Keratinocyte (primary cell): ENCODE measurements at regions not wholly inside any gene's neighbourhood (a gene's known extent, or its start where the extent isn't known, plus 50 kb on each side); places are given as distances from the start of the nearest gene placed in this dataset.

ENCODE experiments used
- DNase-seq: peaks from one replicate; pipeline ENCODE4 v3.0.0-alpha.2; 2011; ENCODE audit warnings: low read depth, missing footprints, low spot score
- FAIRE-seq: peaks from 2 replicates; lab custom pipeline; 2011; peaks lifted over from hg19 to GRCh38; lab: Jason Lieb, UNC
- H2AFZ ChIP-seq: 2 replicates; pipeline ENCODE4 v1.6.0; 2012; ENCODE audit warnings: low read length, control low read depth, inconsistent platforms; ENCODE audit not compliant: control insufficient read depth
- H3K27ac ChIP-seq: 2 replicates; pipeline ENCODE4 v1.5.1; 2011; ENCODE audit warnings: low read length; ENCODE audit not compliant: control insufficient read depth, insufficient read depth
- H3K27me3 ChIP-seq: 3 replicates; pipeline ENCODE4 v1.6.0; 2011; ENCODE audit warnings: low read length; ENCODE audit not compliant: control insufficient read depth, insufficient read depth; ENCODE audit errors: extremely low read depth
- H3K36me3 ChIP-seq, 2 experiments: 2 replicates in 1 of 2; 3 replicates in 1 of 2; pipeline ENCODE4 v1.5.1; 2011; ENCODE audit warnings: low read length in 2 of 2, mild to moderate bottlenecking in 1 of 2; ENCODE audit not compliant: control insufficient read depth in 2 of 2, insufficient read depth in 2 of 2; ENCODE audit errors: extremely low read depth in 1 of 2
- H3K4me1 ChIP-seq: 3 replicates; pipeline ENCODE4 v1.5.1; 2011; ENCODE audit warnings: low read length; ENCODE audit not compliant: control insufficient read depth, insufficient read depth; ENCODE audit errors: extremely low read depth
- H3K4me2 ChIP-seq: 3 replicates; pipeline ENCODE4 v1.6.0; 2011; ENCODE audit warnings: low read depth, low read length; ENCODE audit not compliant: control insufficient read depth, insufficient read depth; ENCODE audit errors: extremely low read depth
- H3K4me3 ChIP-seq, 3 experiments: fragments of 200-600 bp in 1 of 3; sonication (generic) in 1 of 3; 2 replicates in 2 of 3; 3 replicates in 1 of 3; pipeline ENCODE4 v1.5.1; 2011 to 2016; ENCODE audit warnings: low read length in 3 of 3, mild to moderate bottlenecking in 3 of 3, control low read depth in 2 of 3, inconsistent platforms in 1 of 3, low read depth in 1 of 3, mixed read lengths in 1 of 3, mixed run types in 1 of 3, moderate library complexity in 1 of 3; ENCODE audit not compliant: control insufficient read depth in 2 of 3, insufficient read depth in 2 of 3; ENCODE audit errors: extremely low read depth in 1 of 3
- H3K79me2 ChIP-seq: 2 replicates; pipeline ENCODE4 v1.6.0; 2012; ENCODE audit warnings: low read length; ENCODE audit not compliant: control insufficient read depth, insufficient read depth
- H3K9ac ChIP-seq: 3 replicates; pipeline ENCODE4 v1.6.0; 2011; ENCODE audit warnings: low read length; ENCODE audit not compliant: control insufficient read depth, insufficient read depth; ENCODE audit errors: extremely low read depth
- H3K9me1 ChIP-seq: 3 replicates; pipeline ENCODE4 v1.6.0; 2011; ENCODE audit warnings: low read length; ENCODE audit not compliant: control insufficient read depth, insufficient read depth; ENCODE audit errors: extremely low read depth
- H3K9me3 ChIP-seq: 2 replicates; pipeline ENCODE4 v1.5.1; 2012; ENCODE audit warnings: low read depth, low read length; ENCODE audit not compliant: control insufficient read depth
- H4K20me1 ChIP-seq: 3 replicates; pipeline ENCODE4 v1.6.0; 2011; ENCODE audit warnings: low read length; ENCODE audit not compliant: control insufficient read depth, insufficient read depth; ENCODE audit errors: extremely low read depth
- EZH2 ChIP-seq: IDR thresholded peaks from one replicate; pipeline ENCODE4 v1.6.1; 2012; ENCODE audit warnings: inconsistent platforms, mild to moderate bottlenecking, low read length, moderate library complexity
- dilution Hi-C: fragments of 300-500 bp; cut with MboI; formaldehyde crosslinking; loops from one replicate; pipeline ENCODE4 v1.7.0; 2020; ENCODE audit warnings: low sequenced_read_pairs; ENCODE audit not compliant: extremely low pct_ligation_motif_present
- TF ChIP-seq, protein P1 (sequence below), 3 experiments: IDR thresholded peaks in 1 of 3; conservative IDR thresholded peaks in 1 of 3; optimal IDR thresholded peaks in 1 of 3; 2 replicates in 2 of 3; 3 replicates in 1 of 3; pipeline versions ENCODE3 to v1.5.1; 2011; ENCODE audit warnings: low read length in 3 of 3, mild to moderate bottlenecking in 3 of 3, moderate library complexity in 2 of 3, control low read depth in 1 of 3, inconsistent platforms in 1 of 3; ENCODE audit not compliant: insufficient read depth in 2 of 3; ENCODE audit errors: extremely low read depth in 1 of 3

- H3K36me3 ChIP-seq = no peaks in the 10 kb centered on the region
- dilution Hi-C loops = no loop called here
Observed at GRCh38 chr16:9322769-9323168, 231.3 kb downstream of the HAPSTR1 start.

GRCh38 chr16:9323170-9323569 is 231.7 kb downstream of the HAPSTR1 start:
- no peaks in the 10 kb centered on the region for H3K9me1 ChIP-seq
- H3K4me1 ChIP-seq = no peaks in the 10 kb centered on the region
- no peaks in the 10 kb centered on the region for H3K9me3 ChIP-seq
- no peaks in the 10 kb centered on the region for H3K36me3 ChIP-seq
- H4K20me1 ChIP-seq = no peaks in the 10 kb centered on the region
- no peak overlapping the region for H2AFZ ChIP-seq
- no peak overlapping the region for H3K4me2 ChIP-seq
- H3K27me3 ChIP-seq = no peaks in the 10 kb centered on the region
- TF ChIP-seq, protein P1, sequence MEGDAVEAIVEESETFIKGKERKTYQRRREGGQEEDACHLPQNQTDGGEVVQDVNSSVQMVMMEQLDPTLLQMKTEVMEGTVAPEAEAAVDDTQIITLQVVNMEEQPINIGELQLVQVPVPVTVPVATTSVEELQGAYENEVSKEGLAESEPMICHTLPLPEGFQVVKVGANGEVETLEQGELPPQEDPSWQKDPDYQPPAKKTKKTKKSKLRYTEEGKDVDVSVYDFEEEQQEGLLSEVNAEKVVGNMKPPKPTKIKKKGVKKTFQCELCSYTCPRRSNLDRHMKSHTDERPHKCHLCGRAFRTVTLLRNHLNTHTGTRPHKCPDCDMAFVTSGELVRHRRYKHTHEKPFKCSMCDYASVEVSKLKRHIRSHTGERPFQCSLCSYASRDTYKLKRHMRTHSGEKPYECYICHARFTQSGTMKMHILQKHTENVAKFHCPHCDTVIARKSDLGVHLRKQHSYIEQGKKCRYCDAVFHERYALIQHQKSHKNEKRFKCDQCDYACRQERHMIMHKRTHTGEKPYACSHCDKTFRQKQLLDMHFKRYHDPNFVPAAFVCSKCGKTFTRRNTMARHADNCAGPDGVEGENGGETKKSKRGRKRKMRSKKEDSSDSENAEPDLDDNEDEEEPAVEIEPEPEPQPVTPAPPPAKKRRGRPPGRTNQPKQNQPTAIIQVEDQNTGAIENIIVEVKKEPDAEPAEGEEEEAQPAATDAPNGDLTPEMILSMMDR (optimal IDR thresholded peaks at IDR 0.05 in 1 of 3, IDR thresholded peaks at IDR 0.05 in 1 of 3, conservative IDR thresholded peaks at IDR 0.05 in 1 of 3; ENCODE audit: extremely low read depth in 1 of 3, insufficient read depth in 2 of 3, low read length in 3 of 3) = no peak
- no peak for TF ChIP-seq EZH2
- DNase-seq = no peak
- dilution Hi-C loops = no loop called here
- H3K4me3 ChIP-seq = no peak overlapping the region
- no peak for FAIRE-seq
- H3K79me2 ChIP-seq = no peaks in the 10 kb centered on the region
- H3K27ac ChIP-seq = no peak overlapping the region
- H3K9ac ChIP-seq = no peak overlapping the region

More at GRCh38 chr16:9322769-9323168, 231.3 kb downstream of the HAPSTR1 start:
- no peak overlapping the region for H3K4me2 ChIP-seq
- H4K20me1 ChIP-seq = no peaks in the 10 kb centered on the region
- H3K27me3 ChIP-seq = no peaks in the 10 kb centered on the region
- H3K9me3 ChIP-seq = no peaks in the 10 kb centered on the region
- no peaks in the 10 kb centered on the region for H3K4me1 ChIP-seq
- no peak for FAIRE-seq
- H3K79me2 ChIP-seq = no peaks in the 10 kb centered on the region
- H3K9ac ChIP-seq = no peak overlapping the region
- no peak for TF ChIP-seq EZH2
- TF ChIP-seq, protein P1 (optimal IDR thresholded peaks at IDR 0.05 in 1 of 3, IDR thresholded peaks at IDR 0.05 in 1 of 3, conservative IDR thresholded peaks at IDR 0.05 in 1 of 3; ENCODE audit: extremely low read depth in 1 of 3, insufficient read depth in 2 of 3, low read length in 3 of 3) = no peak
- no peaks in the 10 kb centered on the region for H3K9me1 ChIP-seq
- H3K27ac ChIP-seq = no peak overlapping the region
- no peak for DNase-seq
- no peak overlapping the region for H2AFZ ChIP-seq
- H3K4me3 ChIP-seq = no peak overlapping the region
